ENCODE measurements at regions not wholly inside any gene's neighbourhood (a gene's known extent, or its start where the extent isn't known, plus 50 kb on each side); places are given as distances from the start of the nearest gene placed in this dataset.

GRCh38 chr15:35857567-35858226, 311.7 kb upstream of the DPH6 start:
- no peak for DNase-seq (ENCODE audit: low read depth in 2 of 2)

DNA sequence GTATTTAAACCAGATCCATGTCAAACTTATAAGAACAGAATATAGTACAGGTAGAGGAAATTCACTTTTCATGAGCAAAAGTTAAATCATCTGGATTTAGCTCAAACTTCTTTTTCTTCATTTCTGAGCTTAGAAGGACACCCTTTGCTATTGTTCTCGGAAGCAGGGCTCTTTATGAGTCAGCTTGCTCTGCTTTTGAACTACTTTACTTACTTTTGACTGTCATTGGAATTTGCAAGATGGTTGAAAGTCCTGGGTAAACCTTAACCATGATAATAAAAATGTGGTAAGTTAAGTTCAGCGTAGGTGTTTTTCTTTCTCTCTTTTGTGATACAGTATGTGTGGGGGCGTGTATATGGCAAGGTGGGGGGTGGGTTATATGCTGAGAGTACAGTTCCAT, 312.7 kb upstream of the DPH6 start:
- no peak for DNase-seq (ENCODE audit: low read depth in 2 of 2)

DNA sequence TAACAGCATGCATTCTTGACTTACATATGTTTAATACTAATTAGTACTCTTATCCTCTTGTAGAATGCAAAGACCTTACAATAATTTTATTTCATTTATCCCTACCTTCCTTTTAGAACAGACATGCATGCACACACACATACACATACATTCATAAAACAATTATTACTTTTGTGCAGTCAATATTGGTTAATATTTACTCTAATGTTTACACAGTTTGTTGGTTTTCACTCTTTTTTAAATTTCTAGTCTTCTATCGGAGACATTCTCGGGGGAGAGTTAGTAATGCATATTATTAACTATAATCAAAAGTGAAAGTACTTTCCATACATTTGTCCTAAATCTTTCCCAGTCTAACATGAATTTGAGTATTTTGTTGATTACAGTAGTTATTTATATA, 317.7 kb upstream of the DPH6 start:
- no peak for DNase-seq (ENCODE audit: low read depth in 2 of 2)

- no peak for DNase-seq (ENCODE audit: low read depth in 2 of 2)
These were observed 321.4 kb upstream of the DPH6 start for GRCh38 chr15:35867356-35867755.

- no peak for DNase-seq (ENCODE audit: low read depth in 2 of 2)
These were observed 325.3 kb upstream of the DPH6 start for GRCh38 chr15:35871282-35871681.

- DNase-seq (ENCODE audit: low read depth in 2 of 2): no peak
These were observed 325.8 kb upstream of the DPH6 start for GRCh38 chr15:35871812-35872211.

GRCh38 chr15:35872577-35872976, 326.6 kb upstream of the DPH6 start:
- no peak for DNase-seq (ENCODE audit: low read depth in 2 of 2)

DNA sequence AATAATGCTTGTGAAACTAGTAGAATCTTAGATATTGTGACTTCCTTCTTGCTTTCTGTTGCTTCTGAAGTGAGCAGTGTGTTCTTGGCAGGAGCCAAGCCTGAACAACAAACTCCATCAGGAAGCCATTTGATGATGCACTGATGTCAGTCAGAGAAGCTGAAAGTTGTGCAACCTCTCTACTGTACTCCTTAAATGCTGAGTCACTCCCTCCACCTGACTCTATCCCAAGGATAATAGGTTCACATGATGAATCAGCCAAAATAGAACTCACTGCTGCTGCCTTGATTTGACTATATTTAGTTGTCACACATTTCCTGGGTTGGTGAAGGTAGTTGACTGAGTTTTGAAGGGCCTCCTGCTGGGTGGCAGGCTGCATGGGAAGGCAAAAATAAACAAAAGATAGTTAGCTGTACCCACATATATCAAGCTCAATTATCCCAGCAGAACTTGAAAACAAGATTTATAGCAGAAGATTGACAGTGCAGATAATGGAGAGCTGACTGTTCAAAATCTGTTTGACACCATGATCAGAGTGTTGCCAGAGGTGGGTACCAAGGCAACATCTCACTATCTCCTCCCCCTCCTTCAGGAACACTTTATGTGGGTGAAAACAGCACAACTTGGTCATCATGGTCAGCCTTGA, 328.4 kb upstream of the DPH6 start:
- DNase-seq (ENCODE audit: low read depth in 2 of 2): no peak

GRCh38 chr15:35876762-35877161, 330.8 kb upstream of the DPH6 start:
- no peak for DNase-seq (ENCODE audit: low read depth in 2 of 2)

DNA sequence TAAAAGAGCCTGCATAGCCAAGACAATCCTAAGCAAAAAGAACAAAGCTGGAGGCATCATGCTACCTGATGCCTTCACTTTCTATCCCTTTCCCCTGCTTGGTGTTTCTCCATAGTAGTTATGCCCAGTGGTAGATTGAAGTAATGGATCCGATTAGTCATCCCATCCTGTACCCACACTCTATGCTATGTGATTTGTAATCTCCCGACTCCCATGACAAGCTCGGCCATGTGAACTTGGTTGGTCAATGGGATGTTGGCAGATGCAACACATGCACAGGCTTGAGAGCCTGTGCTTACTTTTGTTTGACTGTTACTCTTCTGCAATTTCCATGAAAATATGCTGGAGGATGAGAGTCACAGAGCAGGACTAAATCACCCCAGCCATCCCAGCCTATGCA, 334.9 kb upstream of the DPH6 start:
- no peak for DNase-seq (ENCODE audit: low read depth in 2 of 2)

DNA sequence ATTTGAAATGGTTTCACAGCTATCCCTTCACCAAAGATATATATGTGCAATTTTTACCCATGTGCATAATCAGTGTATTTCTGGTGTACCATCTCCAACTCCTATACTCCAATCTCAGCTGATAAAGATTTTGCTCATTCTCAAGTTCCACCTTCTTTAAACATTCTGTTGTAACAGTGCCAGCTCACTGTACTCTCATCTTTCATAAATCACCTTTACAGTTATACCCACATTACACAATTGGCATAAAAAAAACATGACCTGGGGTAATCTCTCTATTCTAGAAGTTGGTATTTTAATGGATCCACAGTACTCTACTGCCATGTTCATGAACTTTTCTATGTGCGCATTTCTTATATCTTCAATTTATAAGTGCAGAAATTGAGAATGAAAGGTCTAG, 339.9 kb upstream of the DPH6 start:
- no peak for DNase-seq (ENCODE audit: low read depth in 2 of 2)

DNA sequence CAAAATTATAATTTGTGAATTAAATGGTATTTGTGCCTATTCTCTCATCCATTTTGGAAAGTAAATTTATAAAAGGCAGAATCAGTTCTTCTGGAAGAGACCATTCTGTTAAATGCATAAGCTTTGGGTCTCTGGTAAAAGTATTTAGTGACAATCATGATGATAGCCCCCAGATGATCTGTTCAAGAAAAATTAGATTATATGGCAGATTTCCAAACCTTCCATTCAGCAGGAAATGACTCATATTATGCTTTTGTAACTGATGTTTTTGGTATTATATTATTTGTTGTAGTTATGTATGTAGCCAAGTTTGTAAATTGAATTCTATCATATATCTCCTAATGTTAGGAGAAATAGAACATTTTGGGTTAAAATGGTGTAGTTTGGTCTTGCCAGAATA, 340.8 kb upstream of the DPH6 start:
- DNase-seq (ENCODE audit: low read depth in 2 of 2): no peak

DNA sequence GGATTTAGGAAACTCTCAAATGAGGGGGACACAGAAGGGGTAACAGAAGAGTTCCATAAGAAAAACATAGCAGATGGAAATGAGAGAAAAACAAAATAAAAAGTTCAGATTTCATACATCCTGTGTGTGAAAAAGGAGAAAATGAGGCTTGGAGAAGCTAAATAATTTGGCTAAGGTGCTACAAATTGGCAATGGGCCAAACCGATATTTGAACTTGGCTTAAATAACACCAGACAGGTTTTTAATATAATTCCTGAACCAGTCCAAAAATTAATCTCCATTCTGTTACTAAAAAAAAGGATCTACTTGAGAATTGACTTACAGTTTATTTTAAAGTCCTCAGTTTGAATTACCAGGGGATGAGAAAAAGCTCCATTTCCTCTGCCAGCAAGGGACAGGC, 342.9 kb upstream of the DPH6 start:
- no peak for DNase-seq (ENCODE audit: low read depth in 2 of 2)

DNA sequence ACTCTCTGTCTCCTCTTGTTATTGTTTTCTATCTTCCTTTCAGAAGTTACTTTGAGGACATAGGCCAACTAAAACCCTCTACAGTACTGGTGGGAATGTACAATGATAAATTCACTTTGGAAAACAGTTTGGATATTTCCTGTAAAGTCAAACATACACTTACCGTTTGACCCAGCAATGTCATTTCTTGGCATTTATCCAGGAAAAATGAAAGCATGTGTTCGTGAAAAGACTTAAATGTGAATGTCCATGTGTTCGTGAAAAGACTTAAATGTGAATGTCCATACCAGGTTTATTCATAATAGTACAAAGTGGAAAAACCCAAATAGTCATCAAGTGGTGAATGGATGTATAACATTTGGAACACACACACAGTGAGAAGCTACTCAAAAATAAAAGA, 361.5 kb upstream of the DPH6 start:
- no peak for DNase-seq (ENCODE audit: low read depth in 2 of 2)

DNA sequence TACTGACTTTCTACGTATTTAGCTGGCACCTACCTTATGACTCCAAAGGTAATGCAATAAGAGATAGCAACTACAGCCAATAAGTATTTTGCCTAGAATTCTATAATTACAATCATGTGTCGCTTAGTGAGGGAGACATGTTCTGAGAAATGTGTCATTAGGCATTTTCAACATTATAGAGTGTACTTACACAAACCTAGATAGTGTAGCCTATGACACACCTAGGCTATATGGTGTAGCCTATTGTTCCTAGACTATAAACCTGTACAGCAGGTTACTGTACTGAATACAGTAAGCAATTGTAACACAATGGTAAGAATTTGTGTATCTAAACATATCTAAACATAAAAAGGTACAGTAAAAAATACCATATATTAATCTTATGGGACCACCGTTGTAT, 363.4 kb upstream of the DPH6 start:
- no peak for DNase-seq (ENCODE audit: low read depth in 2 of 2)

DNA sequence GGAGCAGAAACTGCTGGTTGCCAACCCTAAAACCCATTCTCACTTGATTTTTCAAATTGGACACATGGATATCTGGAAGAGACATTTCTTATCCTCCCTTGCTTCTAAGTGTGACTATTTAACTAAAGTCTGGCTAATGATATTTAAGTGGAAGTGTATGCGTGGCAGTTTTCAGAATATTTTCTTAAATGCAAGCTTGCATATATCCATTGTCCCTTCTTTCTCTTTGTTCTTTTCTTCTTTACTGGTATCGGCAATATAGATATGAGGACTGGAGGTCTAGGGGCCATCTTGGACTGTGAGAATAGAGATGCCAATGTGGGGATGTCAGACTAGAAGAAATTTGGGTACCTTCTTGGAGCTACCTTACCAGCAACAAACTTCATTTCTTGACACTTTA, 364.3 kb upstream of the DPH6 start:
- no peak for DNase-seq (ENCODE audit: low read depth in 2 of 2)

- DNase-seq (ENCODE audit: low read depth in 2 of 2): no peak
These were observed 365.2 kb upstream of the DPH6 start for GRCh38 chr15:35911052-35911777.

GRCh38 chr15:35912196-35912595, 366.2 kb upstream of the DPH6 start:
- no peak for DNase-seq (ENCODE audit: low read depth in 2 of 2)

- no peak for DNase-seq (ENCODE audit: low read depth in 2 of 2)
These were observed 368.6 kb upstream of the DPH6 start for GRCh38 chr15:35914573-35914972.

GRCh38 chr15:35921046-35921445, 375.1 kb upstream of the DPH6 start:
- DNase-seq (ENCODE audit: low read depth in 2 of 2): no peak

- DNase-seq (ENCODE audit: low read depth in 2 of 2): no peak
These were observed 379.5 kb upstream of the DPH6 start for GRCh38 chr15:35925275-35926006.

DNA sequence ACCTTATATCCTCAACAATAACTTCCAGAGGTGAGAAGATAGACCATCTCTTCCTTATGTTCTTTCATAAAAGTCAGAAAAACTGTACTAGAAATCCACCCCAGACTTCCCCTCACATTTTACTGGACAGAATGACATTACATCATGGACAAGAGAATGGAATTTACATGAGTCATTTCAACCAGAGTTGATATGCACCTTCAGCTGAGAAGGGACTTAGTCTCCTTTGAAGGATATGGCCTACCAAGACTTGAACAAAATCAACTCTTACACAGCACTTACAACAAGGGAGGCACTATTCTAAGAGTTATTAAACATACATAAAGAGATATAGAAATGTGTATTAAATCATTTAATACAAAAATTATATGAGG, 380.0 kb upstream of the DPH6 start:
- no peak for DNase-seq (ENCODE audit: low read depth in 2 of 2)

DNA sequence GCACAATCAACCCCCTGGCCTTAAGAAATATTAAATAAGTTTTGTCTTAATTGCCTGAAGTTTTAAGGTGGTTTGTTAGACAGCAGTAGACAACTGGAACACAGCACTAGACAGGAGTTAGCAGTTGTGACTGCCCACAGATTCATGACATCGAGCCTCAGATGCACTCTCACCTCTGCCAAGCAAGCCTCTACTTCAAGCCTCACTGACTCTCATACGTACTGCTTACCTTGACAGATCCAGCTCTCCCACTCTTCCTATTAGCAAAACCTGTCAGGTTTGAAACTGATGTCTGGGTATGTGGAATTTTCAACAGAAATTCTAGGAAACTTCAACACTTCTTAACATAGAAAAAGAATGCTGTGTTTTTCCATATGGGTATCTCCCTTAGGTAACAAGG, 382.9 kb upstream of the DPH6 start:
- DNase-seq (ENCODE audit: low read depth in 2 of 2): no peak
